GM18873 (cell line): ENCODE measurements at regions not wholly inside any gene's neighbourhood (a gene's known extent, or its start where the extent isn't known, plus 50 kb on each side); places are given as distances from the start of the nearest gene placed in this dataset.

Experiments
- ATAC-seq: cut with Tn5 transposase; IDR thresholded peaks from one replicate; pipeline ENCODE4 v1.9.1; 2021; ENCODE audit warnings: mild to moderate bottlenecking, moderate library complexity, moderate number of reproducible peaks; ENCODE audit not compliant: unreplicated experiment, low FRiP score

DNA sequence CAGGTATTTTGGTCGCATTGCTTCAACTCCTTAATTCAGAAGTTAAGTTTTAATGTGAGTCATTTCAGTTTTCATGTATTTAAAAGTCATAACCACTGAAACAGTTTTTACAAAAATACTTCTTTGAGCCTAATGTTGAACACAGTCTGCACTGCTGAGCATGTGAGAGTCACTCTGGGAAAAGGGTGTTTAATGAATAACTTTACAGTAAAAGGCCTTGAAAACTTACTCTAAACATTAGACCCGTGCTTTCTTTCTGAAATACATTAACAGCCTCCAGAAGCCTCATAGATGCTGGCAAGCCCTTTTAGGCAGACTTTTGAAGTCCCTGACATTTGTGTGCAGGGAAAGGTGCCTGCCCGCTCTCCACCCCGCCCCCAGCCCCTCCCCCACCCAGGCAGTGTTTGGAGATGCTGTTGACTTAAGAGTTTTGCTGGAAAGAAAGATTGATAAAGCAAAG lies 68.9 kb upstream of the NR2F2 start:
- ATAC-seq = peak; percentile 95

DNA sequence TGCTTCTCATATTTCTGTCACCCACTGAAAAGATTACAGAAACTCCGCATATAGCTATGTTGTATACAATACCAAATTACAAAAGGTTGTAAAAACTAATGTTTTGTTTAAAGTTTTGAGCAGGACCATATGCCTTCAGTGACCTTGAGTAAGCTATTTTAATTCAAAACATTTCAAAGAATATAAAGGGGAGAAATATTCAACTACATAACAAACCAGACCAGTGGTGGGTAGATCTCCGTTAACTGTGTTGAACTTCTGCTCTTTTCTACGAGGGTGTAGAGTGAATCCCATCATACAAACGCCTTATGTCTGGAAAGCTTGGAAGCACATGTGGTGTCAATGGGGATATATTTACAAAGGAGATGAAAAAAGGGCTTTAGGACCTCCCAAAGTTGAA lies 68.4 kb upstream of the NR2F2 start:
- no peak for ATAC-seq

DNA sequence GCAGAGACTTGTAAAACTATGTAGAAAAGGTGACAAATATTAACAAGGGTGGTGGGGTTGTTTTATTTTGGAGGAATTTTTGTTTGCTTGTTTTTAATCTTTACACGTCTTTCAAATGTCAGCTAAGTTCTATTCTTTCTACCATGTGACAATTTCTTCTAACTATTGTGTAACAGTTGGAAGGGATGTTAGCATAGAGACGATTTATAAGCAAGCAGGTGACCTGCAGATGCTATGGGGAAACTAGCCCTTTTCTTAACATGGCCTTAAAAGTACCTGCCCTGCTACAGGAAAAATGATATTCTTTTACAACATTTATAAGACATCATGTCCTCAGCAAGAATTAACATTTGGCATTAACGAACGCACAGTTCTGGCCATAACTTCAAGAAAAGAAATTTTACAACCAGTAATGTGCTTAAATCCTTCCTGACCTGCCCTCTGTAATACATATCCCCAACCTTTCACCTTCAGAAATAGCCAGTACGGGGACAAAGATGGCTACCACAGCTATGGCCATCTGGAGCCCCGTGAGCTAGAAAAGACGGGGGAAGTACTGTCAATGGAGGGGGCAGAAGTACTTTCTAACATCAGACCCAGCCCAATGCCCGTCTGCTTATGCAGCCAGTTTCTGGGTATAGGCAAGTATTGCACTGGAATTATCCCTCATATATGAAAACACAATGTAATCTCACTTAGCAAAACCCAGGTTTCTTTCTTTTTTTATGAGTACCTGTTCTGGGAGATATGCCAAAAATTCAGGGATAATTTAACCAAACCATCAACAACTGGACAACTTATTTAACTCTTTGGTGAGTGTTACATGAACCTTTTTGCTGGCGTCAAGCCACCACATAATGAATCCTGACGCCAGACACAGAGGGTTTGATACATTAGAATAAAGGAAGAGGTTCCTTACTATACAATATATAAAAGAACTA lies 67.7 kb upstream of the NR2F2 start:
- ATAC-seq = no peak

DNA sequence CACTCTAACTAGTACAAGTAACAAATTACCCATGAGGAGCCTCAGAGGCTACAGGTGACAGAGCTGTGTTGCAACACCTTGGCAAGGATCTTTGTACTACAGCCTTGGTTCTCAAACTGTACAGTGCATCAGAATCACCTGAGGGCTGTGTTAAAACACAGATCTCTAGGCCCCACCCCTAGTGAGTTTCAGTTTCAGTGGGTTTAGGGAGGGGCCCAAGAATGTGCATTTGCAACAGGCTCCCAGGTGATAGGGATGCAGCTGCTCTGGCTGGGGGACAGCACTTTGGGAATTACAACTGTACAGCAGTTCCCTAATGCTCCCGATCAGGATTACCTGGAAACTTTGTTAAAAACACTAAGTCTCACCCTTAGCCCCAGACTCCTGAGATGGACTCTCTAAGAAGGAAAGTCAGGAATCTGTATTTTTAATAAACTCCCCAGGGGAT lies 66.1 kb upstream of the NR2F2 start:
- no peak for ATAC-seq

DNA sequence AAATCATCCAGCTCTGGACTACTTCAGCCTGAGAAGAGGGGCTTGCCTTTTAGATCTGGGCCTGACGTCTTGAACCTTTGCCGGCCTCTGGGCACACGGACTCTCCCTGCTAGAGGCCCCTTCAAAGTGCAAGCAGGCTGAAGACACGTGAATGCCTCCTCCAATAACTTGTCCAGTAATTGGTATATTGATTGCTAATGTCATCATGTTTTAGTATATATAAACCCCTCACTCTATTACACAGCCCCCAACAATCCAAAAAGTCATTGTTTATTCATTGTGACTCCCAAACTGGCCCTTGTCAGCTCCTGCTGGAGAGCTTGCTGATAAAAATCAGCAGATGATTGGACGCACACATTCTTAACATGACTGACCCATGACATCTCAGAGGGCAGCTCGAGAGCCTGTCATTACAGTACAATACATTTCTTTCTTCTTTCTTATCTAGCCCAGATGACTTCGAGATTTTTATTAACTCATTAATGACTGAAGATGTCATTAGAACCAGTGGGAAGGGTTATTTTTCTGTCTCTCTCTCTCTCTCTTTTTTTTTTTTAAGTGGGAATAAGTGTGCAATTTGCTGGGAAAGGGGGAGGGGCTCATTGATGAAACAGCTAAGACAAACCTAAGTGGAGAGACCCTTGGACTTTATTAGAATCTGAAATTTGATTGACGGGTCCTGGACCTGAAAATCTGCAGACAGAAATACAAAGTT lies 65.5 kb upstream of the NR2F2 start:
- ATAC-seq = no peak

DNA sequence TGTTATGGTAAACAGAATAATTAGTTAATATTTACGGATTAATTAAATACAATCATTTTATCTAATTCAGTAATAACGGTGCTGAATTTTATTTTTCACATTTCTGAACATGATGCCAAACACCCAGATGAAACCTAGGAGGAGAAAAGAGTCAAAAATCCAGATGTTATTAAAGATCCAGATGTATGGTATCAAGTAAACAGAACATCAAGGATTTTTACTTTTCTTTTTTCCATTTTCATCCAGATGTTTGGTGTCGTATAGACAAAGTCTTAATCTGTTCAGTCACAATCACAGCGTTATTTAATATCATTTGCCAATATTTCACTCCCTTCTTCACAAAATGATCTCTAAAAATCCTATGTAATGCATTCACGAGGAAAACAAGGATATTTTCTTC lies 64.0 kb upstream of the NR2F2 start:
- no peak for ATAC-seq

DNA sequence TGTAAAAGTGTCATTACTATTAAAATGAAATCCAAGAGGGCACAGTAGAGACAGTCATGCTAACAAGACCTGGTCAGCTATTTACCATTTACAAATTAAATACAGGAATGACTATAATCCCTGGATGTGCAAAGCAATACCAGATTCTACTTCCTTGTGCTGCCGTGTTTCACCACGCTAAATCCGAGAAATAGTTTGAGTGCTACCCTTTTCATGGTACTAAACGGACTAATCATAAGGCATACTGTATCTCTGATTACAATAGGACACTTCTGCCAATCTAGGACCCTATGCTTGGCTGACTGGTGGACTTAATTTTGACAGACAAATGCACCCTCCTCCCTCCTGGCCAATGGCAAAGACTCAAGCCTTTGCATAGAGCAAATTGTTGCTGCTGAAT lies 63.0 kb upstream of the NR2F2 start:
- ATAC-seq = no peak

DNA sequence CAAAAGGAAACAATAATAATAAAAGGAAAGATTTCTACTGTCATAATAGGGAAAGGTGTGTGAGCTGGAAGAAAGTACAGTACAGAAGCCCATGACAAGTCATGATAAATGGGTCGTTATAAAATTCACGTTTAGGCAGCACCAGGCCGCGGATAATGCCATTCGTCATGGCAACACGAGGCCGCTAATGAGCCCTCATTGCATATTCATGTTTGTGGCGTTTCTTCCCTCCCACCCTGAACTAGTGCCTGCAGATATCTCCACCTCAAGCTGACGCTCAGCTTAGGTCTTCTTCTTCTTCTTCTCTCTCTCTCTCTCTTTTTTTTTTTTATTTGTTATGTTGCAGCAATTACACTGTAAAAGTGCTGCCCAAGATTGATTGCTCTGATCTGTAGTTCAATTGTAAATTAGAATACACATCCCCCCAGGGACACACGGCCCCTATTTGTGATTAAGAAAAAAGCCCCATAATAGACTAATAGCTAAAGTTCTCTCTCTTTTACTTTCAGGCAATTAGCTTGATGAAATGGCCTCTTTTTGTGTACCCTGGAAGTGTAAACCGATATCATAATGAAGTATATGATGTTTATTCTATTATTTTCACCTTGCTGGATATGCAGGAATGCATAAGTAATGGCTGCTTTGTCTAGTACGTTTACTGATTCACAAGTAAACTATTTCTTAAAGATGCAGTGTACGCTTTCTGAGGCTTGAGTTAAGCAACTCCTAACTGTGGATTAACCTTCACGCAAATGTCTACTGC lies 61.9 kb upstream of the NR2F2 start:
- no peak for ATAC-seq

DNA sequence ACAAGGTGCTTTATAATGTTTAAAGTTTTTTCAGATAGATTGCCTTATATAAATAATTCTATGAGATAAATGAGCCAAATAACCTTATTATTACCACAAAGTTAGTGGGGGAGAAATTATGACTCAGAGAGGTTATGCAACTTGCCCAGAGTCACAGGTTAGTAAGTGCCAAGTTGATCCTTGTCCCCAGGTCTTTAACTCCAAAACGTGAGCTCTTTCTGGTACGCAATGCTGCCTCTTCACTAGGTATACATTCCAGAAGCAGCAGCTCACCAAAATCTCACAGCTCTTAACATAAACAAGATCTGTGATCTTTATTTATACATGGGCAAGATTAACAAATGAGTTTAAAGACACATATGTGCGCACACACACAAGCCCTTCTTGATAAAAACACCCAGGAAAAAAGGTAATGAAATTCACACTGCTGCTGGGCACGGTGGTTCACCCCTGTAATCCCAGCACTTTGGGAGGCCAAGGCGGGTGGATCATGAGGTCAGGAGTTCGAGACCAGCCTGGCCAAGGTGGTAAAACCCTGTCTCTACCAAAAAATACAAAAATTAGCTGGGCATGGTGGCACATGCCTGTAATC lies 59.8 kb upstream of the NR2F2 start:
- ATAC-seq = no peak

DNA sequence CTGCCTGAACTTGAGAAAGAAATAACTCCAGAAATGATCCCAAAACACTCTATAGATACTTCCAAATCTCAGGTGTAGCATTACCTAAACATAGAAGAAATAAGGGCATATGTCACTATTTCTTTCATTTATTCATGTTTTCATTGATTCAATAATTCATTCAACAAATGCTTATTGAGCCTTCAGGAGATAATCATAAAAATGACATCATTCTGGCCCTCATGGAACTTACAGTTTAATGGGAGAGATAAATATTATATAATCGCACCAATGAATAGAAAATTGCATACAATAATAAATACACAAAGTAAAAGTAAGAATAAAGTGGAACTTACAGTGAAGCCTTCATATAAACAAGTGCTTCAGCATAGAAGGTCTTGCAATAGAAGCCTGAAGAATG lies 58.1 kb upstream of the NR2F2 start:
- ATAC-seq = no peak

DNA sequence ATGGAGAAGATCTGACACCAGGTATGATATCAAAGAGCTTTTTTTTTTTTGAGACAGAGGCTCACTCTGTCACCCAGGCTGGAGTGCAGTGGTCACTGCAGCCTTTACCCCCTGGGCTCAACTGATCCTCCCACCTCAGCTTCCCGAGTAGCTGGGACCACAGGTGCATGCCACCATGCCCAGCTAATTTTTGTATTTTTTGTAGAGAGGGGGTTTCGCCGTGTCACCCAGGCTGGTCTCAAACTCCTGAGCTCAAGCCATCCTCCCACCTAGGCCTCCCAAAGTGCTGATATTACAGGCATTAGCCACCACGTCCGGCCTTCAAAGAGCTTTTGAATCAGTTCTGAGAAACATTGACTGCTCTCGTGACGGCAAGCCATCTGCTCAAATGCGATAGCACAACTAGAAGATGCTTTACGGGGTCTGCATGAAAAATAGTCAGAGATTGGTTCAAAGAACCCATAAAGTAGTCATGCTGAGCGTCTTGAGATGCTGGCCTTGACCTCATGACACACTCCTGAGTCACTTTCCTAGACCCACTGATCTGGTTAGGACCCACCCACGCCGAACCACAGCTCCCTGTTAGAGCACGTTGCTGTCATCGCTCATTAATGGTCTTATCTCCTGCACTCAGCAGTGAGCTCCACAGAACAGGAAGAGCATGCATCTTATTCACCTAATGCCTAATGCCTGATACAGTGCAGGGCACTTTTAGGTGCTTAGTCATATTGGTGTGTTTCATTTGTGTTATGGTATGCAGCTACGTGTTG lies 57.0 kb upstream of the NR2F2 start:
- ATAC-seq = no peak

DNA sequence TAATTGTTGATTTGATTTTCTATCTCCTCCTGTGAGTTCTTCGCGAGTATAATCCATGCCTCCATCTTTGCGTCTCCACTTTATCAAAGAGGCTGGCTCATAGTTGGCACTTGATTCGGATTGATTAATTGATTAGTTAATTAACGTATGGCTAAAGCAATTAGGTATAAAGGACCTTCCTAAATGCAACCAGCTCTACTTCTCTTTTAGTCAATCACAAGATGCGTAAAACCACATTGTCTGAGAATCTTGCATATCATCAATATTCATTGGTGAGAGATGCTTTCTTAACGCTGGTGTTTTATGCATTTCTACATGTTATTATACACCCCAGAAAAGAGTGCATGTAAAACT lies 56.4 kb upstream of the NR2F2 start:
- ATAC-seq = no peak

DNA sequence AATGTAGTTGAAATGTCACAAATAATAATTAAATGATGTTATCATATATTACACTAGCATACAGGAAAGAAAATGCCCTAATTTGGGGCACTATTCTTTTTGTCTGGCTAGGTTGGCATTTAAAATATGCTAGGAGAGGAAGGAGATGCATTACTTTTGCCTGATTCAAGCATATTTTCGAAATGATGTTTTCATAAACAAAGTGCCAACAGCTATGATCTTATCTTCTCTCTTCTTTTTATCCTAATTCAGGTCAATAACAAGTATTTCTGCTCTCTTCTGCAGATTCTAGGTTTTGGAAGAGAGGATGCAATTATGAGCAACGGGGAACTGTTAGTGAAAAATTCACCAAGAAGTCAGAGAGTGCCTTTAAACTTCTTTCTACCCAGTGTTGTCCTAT lies 55.8 kb upstream of the NR2F2 start:
- no peak for ATAC-seq

DNA sequence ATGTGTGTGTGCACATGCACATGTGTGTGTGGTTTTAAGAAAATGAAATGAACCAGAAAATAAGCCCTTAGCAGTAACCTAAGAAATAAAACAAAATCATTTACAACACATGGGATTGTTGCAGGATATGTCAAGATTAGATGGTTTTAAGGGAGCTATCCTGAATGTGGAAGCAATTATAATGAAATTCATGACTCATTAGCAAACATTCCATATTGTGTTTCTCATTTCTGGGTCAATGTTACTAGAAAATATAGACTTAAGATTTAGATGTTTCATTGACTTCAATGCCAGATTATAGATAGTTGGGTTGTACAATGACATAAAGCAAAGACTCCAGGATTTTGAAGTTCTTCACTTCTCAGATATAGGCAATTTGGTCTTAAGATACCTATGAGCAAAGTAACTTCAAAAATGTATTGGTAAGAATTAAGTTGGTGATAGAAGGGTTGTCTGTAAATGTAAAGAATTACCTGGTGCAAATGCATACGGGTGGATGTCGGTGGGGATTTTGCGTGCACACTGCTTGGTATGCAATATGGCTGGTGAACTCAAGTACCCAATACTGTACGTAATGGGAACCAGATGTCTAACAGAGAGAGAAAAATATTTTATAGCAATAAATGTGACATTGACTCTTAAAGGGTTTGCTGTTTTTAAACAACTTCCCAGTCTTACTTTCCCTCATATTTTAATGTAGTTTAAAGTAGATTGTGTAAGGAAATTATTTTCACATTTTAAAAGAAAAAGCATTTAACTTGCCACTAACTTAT lies 53.9 kb upstream of the NR2F2 start:
- no peak for ATAC-seq
